Cardiac muscle cell (in vitro differentiated cells and primary cell): ENCODE measurements at regions not wholly inside any gene's neighbourhood (a gene's known extent, or its start where the extent isn't known, plus 50 kb on each side); places are given as distances from the start of the nearest gene placed in this dataset.
"Not testable (repeated sequence)": the region's sequence is repeated elsewhere in the genome, so short reads cannot be mapped to it uniquely, and the experiment has no call there.

Experiments used
- DNase-seq, 2 donors: peaks; one replicate each; pipeline versions ENCODE4 v3.0.0 to v3.0.0-alpha.2; 2010 to 2017; ENCODE audit warnings: low read depth in 1 of 2, low spot score in 1 of 2
- H3K27ac ChIP-seq: fragments of 200-600 bp; sonication (generic); 2 replicates; pipeline ENCODE4 v1.5.1; 2016
- H3K27me3 ChIP-seq: fragments of 200-600 bp; sonication (generic); 2 replicates; pipeline ENCODE4 v1.6.0; 2016; ENCODE audit warnings: control low read depth
- H3K36me3 ChIP-seq: fragments of 200-600 bp; sonication (generic); 2 replicates; pipeline ENCODE4 v1.5.1; 2016; ENCODE audit warnings: control low read depth
- H3K4me1 ChIP-seq: fragments of 200-600 bp; sonication (generic); 2 replicates; pipeline ENCODE4 v1.8.1; 2017; ENCODE audit warnings: low read depth, mild to moderate bottlenecking, mixed run types
- H3K4me3 ChIP-seq: fragments of 200-600 bp; sonication (generic); 2 replicates; pipeline ENCODE4 v1.5.1; 2016; ENCODE audit warnings: mild to moderate bottlenecking
- H3K9me3 ChIP-seq: fragments of 200-600 bp; sonication (generic); 2 replicates; pipeline ENCODE4 v1.5.1; 2017; ENCODE audit warnings: low read depth, mild to moderate bottlenecking, control low read depth
- TF ChIP-seq, protein P1 (sequence below): IDR thresholded peaks from 2 replicates; pipeline ENCODE4 v1.5.1; 2012; ENCODE audit warnings: low read depth, mild to moderate bottlenecking, low read length

DNA sequence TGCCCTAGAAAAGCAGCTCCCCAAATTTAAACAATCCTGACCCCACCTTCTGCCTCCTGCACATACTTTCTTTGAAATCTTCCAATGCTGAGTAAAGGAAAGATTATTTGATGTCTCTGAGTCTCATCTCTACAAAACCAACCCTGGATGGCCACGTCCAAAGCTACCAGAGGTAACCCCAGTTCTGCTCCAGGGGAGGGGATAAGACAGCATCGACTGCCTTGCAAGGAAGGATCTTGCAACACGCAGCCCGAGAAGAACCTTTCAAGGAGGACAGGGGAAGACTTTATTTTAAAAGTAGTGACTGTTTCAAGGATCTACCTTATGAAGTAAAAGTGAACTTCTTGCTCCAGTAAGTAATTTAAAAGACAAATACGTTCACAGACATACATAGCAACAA is 66.5 kb upstream of the TMEM45B start:
- H3K27ac ChIP-seq: no peak overlapping the region
- TF ChIP-seq, protein P1, sequence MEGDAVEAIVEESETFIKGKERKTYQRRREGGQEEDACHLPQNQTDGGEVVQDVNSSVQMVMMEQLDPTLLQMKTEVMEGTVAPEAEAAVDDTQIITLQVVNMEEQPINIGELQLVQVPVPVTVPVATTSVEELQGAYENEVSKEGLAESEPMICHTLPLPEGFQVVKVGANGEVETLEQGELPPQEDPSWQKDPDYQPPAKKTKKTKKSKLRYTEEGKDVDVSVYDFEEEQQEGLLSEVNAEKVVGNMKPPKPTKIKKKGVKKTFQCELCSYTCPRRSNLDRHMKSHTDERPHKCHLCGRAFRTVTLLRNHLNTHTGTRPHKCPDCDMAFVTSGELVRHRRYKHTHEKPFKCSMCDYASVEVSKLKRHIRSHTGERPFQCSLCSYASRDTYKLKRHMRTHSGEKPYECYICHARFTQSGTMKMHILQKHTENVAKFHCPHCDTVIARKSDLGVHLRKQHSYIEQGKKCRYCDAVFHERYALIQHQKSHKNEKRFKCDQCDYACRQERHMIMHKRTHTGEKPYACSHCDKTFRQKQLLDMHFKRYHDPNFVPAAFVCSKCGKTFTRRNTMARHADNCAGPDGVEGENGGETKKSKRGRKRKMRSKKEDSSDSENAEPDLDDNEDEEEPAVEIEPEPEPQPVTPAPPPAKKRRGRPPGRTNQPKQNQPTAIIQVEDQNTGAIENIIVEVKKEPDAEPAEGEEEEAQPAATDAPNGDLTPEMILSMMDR: no peak
- no peak overlapping the region for H3K4me3 ChIP-seq
- H3K36me3 ChIP-seq: no peaks in the 10 kb centered on the region
- no peak for DNase-seq
- H3K9me3 ChIP-seq: no peaks in the 10 kb centered on the region
- peaks cover 20% of the 10 kb centered on the region for H3K27me3 ChIP-seq
- H3K4me1 ChIP-seq: no peaks in the 10 kb centered on the region

DNA sequence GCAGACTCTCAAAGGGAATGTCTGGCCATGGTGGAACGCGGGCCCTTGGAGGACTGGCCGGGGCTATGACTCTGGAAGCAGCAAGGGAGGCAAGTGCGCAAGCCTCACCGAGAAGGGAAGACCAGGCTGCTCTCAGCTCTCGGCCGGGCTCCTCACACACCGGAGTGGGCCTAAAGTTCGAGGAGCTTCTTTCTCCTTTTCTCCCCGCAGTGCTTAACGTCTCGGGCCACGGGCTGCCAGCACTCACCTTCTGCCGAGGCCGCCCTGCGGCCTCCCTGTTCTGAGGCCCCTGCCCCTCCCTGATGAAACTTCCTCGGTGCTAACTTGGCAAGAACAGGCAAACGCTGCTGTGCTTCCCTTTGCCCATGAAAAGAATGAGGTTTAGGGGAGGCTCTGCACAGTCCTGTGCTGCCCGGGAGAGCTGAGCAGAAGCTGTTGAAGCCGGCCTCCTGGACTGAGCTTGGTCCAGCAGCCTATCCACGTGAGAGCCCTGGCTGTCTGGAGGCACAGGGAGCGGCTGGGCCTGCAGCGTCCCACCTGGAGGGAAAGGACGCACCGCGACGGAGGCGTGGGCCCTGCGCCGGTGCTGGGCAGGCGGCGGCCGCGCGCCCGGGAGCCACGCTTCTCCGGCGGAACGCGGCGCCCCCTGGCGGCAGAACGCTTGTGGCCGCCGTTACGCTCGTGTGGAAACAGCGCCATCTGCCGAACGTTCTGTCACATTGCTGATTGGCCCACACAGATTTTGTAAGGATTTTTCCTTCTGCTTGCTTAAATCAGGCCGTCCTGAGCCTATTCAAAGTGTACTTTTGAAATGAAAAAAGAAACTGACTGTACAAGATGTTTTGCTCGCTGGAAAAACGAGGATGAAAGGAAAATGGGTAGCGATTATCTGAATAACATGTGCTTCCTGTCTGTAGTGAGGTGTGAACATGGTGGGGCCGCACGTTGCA is 65.0 kb upstream of the TMEM45B start:
- Histone ChIP-seq H3K27me3 (peaks cover 20% of the 10 kb centered on the region), H3K36me3 (no peaks in the 10 kb centered on the region), H3K9me3 (no peaks in the 10 kb centered on the region), H3K4me1 (no peaks in the 10 kb centered on the region), H3K27ac (no peak overlapping the region), H3K4me3 (no peak overlapping the region)
- TF ChIP-seq, protein P1: peak; percentile 76
- DNase-seq: peak; percentile 85 to 86

DNA sequence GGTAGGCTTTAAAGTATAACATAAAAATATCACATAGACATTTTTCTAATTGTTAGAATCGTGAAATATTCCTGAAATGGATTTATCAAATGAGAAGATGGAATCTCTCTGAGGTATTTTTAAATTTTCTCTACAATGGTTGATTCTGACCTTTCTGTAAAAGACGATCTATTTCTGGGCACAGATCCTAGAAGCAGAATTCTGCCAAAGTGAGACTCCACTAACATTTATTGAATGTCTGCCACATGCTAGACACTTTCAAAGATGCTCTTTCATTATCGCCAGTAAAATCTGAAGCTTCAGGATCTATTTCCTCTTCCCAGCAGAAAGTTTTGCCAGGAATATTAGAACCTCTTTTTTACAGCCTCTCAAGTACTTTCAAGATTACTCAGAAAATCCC is 64.1 kb upstream of the TMEM45B start:
- Histone ChIP-seq H3K4me3 (no peak overlapping the region), H3K27me3 (peaks cover 20% of the 10 kb centered on the region), H3K9me3 (no peaks in the 10 kb centered on the region), H3K4me1 (no peaks in the 10 kb centered on the region), H3K36me3 (no peaks in the 10 kb centered on the region), H3K27ac (no peak overlapping the region)
- TF ChIP-seq, protein P1: no peak
- DNase-seq: no peak

DNA sequence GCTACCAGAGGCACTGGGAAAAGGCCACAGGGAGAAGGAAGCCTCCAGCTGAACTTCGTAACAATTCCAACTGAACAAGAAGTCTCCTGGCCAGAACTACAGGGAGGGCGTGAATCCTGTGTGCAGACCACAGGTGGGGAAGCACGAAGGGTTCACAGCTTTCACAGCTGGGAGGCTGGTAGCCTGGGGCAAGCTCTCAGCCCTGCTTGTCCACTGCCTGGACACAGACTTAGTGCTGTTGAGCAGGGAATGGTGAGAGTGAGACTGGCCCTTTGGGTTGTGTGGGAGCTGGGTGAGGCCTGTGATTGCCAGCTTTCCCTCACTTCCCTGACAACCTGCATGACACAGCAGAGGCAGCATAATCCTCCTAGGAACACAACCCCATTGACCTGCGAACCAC is 52.1 kb upstream of the TMEM45B start:
- not testable (repeated sequence) for H3K9me3 ChIP-seq, DNase-seq, H3K27me3 ChIP-seq, H3K4me1 ChIP-seq, H3K36me3 ChIP-seq, H3K4me3 ChIP-seq, H3K27ac ChIP-seq

DNA sequence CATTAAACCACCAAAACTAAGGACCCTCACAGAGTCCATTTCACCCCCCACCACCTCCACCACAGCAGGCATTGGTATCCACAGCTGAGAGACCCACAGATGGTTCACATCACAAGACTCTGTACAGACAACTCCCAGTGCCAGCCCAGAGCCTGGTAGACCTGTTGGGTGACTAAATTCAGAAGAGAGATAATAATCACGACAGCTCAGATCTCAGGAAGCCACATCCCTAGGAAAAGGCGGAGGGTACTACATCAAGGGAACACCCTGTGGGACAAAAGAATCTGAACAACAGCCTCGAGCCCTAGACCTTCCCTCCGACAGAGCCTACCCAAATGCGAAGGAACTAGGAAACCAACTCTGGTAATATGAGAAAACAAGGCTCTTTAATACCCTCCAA is 51.4 kb upstream of the TMEM45B start:
- not testable (repeated sequence) for H3K9me3 ChIP-seq, DNase-seq, H3K4me3 ChIP-seq, H3K36me3 ChIP-seq, H3K4me1 ChIP-seq, H3K27me3 ChIP-seq, H3K27ac ChIP-seq
